CD4-positive, alpha-beta T cell treated with Interferon alpha-2 for 1 hour (primary cell): ENCODE measurements at regions not wholly inside any gene's neighbourhood (a gene's known extent, or its start where the extent isn't known, plus 50 kb on each side); places are given as distances from the start of the nearest gene placed in this dataset.

Source experiments
- DNase-seq, 2 donors: peaks; one replicate each; pipeline ENCODE4 v3.0.0-alpha.2; 2020 to 2022

GRCh38 chr5:61653807-61654580 is 321.9 kb downstream of the ZSWIM6 start:
- no peak for DNase-seq

- no peak for DNase-seq
Measured at GRCh38 chr5:61654876-61655275, 322.8 kb downstream of the ZSWIM6 start.

- DNase-seq, result no peak
Measured at GRCh38 chr5:61657010-61657409, 325.0 kb downstream of the ZSWIM6 start.

GRCh38 chr5:61657686-61658085 is 325.6 kb downstream of the ZSWIM6 start:
- DNase-seq, result no peak

- DNase-seq, result peak; percentile 60 to 74
Measured at GRCh38 chr5:61658592-61659008, 326.5 kb downstream of the ZSWIM6 start.

- DNase-seq, result no peak
Measured at GRCh38 chr5:61659221-61659696, 327.2 kb downstream of the ZSWIM6 start.

GRCh38 chr5:61662670-61663069 is 330.6 kb downstream of the ZSWIM6 start:
- no peak for DNase-seq

GRCh38 chr5:61666064-61666621 is 334.1 kb downstream of the ZSWIM6 start:
- no peak for DNase-seq

- DNase-seq, result no peak
Measured at GRCh38 chr5:61667525-61668218, 335.6 kb downstream of the ZSWIM6 start.

GRCh38 chr5:61669531-61669930 is 337.5 kb downstream of the ZSWIM6 start:
- DNase-seq, result no peak

- DNase-seq, result no peak
Measured at GRCh38 chr5:61670941-61671340, 338.9 kb downstream of the ZSWIM6 start.

- DNase-seq, result no peak
Measured at GRCh38 chr5:61673007-61673735, 341.1 kb downstream of the ZSWIM6 start.

GRCh38 chr5:61674378-61674777 is 342.3 kb downstream of the ZSWIM6 start:
- no peak for DNase-seq

- no peak for DNase-seq
Measured at GRCh38 chr5:61675015-61675692, 343.1 kb downstream of the ZSWIM6 start.

- DNase-seq, result no peak
Measured at GRCh38 chr5:61677220-61677619, 345.2 kb downstream of the ZSWIM6 start.

GRCh38 chr5:61678966-61679365 is 346.9 kb downstream of the ZSWIM6 start:
- DNase-seq, result no peak

- DNase-seq, result no peak
Measured at GRCh38 chr5:61679562-61679961, 347.5 kb downstream of the ZSWIM6 start.

GRCh38 chr5:61680247-61680646 is 348.2 kb downstream of the ZSWIM6 start:
- no peak for DNase-seq

- no peak for DNase-seq
Measured at GRCh38 chr5:61683148-61683547, 351.1 kb downstream of the ZSWIM6 start.

GRCh38 chr5:61683926-61684325 is 351.9 kb downstream of the ZSWIM6 start:
- no peak for DNase-seq

- DNase-seq, result no peak
Measured at GRCh38 chr5:61686491-61687257, 354.6 kb downstream of the ZSWIM6 start.

GRCh38 chr5:61687371-61687770 is 355.3 kb downstream of the ZSWIM6 start:
- DNase-seq, result no peak
